Hypothalamus (tissue), 51 donors: ENCODE measurements at regions not wholly inside any gene's neighbourhood (a gene's known extent, or its start where the extent isn't known, plus 50 kb on each side); places are given as distances from the start of the nearest gene placed in this dataset.
A peak's percentile ranks its signal among the peaks of the same experiment; 100 is the strongest.

ENCODE experiments used
- DNase-seq, 51 donors: peaks; one replicate each; lab custom pipeline; 2025; lab: John Stamatoyannopoulos, UW

GRCh38 chr2:225971433-225971832 lies 571.9 kb downstream of the NYAP2 start:
- DNase-seq, result no peak

- no peak for DNase-seq
Measured at GRCh38 chr2:225948903-225949302, 549.4 kb downstream of the NYAP2 start.

GRCh38 chr2:225938991-225939390 lies 539.5 kb downstream of the NYAP2 start:
- no peak for DNase-seq

- no peak for DNase-seq
Measured at GRCh38 chr2:225937625-225938187, 538.2 kb downstream of the NYAP2 start.

GRCh38 chr2:225932811-225933413 lies 533.4 kb downstream of the NYAP2 start:
- no peak for DNase-seq

- DNase-seq, result no peak
Measured at GRCh38 chr2:225930687-225931086, 531.2 kb downstream of the NYAP2 start.

GRCh38 chr2:225920621-225921220 lies 521.2 kb downstream of the NYAP2 start:
- DNase-seq, result no peak

- no peak for DNase-seq
Measured at GRCh38 chr2:225916692-225917091, 517.2 kb downstream of the NYAP2 start.

GRCh38 chr2:225911019-225911418 lies 511.5 kb downstream of the NYAP2 start:
- no peak for DNase-seq

- DNase-seq, result no peak
Measured at GRCh38 chr2:225895126-225895525, 495.6 kb downstream of the NYAP2 start.

GRCh38 chr2:225894236-225894980 lies 494.9 kb downstream of the NYAP2 start:
- no peak for DNase-seq

GRCh38 chr2:225893151-225893550 lies 493.6 kb downstream of the NYAP2 start:
- no peak for DNase-seq

GRCh38 chr2:225891771-225892170 lies 492.3 kb downstream of the NYAP2 start:
- DNase-seq, result no peak

- DNase-seq, result no peak
Measured at GRCh38 chr2:225891013-225891412, 491.5 kb downstream of the NYAP2 start.

- peak in 1 of 51 donors; percentile 36 for DNase-seq
Measured at GRCh38 chr2:225889452-225889851, 489.9 kb downstream of the NYAP2 start.

- DNase-seq, result no peak
Measured at GRCh38 chr2:225867071-225867470, 467.6 kb downstream of the NYAP2 start.

GRCh38 chr2:225865468-225865867 lies 466.0 kb downstream of the NYAP2 start:
- no peak for DNase-seq

- no peak for DNase-seq
Measured at GRCh38 chr2:225864394-225864793, 464.9 kb downstream of the NYAP2 start.

- no peak for DNase-seq
Measured at GRCh38 chr2:225842939-225843338, 443.4 kb downstream of the NYAP2 start.

GRCh38 chr2:225841314-225841713 lies 441.8 kb downstream of the NYAP2 start:
- DNase-seq, result no peak

GRCh38 chr2:225837328-225837727 lies 437.8 kb downstream of the NYAP2 start:
- DNase-seq, result no peak
